ENCODE measurements at regions not wholly inside any gene's neighbourhood (a gene's known extent, or its start where the extent isn't known, plus 50 kb on each side); places are given as distances from the start of the nearest gene placed in this dataset.
"Not testable (repeated sequence)": the region's sequence is repeated elsewhere in the genome, so short reads cannot be mapped to it uniquely, and the experiment has no call there.

DNA sequence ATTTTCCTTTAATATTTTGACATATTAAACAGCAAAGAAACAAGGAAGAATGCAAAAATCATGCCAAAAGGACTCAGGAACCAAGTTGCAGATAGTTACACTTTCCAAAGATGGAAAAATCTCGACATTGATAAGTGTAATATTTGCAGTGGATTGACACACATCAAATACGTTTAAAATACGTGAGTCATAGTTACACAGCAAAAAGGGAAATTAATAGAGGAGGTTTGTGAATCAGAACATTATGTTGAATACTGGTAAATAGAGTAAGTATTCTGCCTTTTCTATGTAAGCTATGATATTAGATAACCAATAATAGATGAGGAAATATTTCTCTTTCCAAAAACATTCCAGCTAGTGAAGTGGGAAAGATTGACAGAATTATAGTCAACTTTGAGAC, 1761.3 kb upstream of the IGFBP7 start:
- no peak for DNase-seq

DNA sequence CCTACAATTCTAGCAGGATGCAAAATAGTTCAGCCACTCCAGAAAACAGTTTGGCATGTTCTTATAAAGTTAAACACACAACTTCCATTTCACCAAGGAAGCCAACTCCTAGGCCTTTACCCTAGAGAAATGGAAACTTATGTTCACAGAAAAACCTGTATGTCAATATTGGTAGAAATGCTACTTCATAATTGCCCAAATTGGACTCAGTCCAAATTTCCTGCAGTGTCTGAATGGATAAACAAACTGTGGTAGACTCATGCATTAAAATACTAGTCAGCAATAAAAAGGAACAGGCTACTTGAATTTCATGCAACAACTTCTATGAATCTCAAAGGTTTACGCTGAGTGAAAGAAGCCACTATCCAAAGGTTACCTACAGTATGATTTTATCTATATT, 1738.8 kb upstream of the IGFBP7 start:
- DNase-seq = no peak

DNA sequence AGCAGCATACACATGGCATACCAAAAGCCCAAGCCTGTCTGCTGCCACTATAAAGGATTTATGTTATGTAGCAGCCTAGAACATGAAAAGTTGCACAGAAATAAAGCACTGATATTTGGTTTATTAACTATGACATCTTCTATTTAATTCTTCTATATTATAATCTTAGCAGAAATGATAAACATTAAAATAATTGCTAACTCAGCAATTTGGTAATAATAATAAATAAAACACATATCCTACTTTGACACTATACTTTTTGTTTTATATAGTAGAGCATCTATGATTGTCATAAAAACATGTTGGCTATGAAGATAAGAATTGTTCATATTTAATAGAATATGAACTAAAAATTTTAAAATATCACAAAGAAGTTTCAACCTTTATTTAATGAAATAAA, 1733.3 kb upstream of the IGFBP7 start:
- no peak for DNase-seq

DNA sequence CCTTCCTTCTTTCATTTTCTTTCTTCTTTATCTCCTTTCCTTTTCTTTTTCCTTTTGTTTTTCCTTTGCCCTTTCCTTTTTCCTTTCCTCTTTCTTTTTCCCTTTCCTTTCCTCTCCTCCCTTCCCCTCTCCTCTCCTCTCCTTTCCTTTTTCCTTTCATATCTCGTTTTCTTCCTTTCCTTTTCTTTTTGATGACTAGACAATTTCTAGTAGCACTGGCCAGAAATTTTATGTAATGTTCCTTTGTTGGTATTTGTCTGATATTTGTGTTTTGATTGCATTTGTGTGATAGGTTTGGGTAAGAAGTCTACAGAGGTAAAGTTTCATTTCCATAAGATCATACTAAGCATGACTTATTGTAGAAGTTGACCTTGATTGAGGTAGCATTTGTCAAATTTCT, 1722.9 kb upstream of the IGFBP7 start:
- DNase-seq = no peak

DNA sequence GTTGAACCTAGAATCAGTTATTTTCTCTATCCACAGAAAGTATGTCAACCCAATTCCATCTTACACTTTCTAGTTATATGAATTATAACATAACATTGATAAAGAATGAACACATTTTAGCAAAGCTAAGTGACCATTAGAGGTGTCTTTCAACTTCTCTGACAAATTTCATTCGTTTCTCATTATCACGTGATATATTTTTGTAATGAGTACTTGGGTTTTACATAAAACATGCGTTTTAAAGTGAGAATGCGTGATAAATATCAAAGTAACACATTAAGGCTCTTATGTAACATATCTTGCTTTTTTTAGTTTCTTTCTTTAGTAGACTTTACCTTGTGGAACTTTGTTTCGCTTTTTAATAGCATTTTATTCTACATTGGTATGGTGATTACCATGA, 1715.1 kb upstream of the IGFBP7 start:
- no peak for DNase-seq

DNA sequence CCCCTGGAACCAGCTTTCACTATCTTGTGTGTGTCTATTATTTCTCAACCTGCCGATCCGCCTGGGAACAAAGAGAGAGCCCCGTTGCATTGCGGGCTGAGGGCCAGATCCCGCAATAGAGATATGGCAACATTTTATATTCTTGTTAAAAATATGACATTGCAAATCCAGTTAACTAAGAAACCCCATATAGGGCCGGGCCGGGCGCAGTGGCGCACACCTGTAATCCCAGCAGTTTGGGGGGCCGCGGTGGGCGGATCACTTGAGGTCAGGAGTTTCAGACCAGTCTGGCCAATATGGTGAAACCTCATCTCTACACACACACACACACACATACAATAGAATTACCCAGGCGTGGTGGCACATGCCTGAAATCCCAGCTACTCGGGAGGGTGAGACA, 1708.4 kb upstream of the IGFBP7 start:
- not testable (repeated sequence) for DNase-seq

DNA sequence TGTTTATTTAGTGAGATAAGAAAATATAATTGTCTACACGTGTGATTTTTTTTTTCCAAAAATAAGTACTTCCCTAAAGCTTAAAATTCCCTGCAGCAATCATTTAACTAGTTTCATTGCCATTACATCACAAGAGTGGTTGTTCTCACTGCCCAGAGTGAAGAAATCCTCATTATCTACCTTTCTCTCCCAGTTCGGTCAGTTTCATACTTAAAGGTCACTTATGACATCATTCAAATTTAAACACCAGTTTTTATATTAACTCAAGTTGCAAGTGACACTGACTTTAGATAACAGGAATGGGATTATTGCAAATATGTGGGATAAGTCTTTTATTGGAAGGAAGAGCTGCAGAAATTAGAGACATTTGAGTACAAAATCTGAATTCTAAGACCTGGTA, 1699.8 kb upstream of the IGFBP7 start:
- DNase-seq = no peak

DNA sequence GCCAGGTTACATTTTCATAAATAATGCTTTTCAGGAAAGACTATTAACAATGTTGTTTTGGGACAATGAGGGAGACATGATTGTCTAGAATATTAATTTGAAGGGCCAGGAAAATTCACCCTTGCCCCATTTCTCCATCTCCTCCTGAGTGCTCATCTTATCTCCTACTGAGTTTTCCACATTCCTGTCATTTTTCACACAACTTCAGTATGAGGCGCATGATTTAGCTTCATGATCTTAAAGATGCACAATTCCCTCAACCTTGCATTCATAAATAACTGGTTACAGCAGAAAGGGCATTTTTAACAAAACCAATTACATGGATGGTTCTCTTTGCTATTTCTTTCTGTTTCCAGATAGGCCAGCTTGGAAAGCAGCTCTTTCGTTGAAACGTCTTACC, 1699.2 kb upstream of the IGFBP7 start:
- DNase-seq = no peak

DNA sequence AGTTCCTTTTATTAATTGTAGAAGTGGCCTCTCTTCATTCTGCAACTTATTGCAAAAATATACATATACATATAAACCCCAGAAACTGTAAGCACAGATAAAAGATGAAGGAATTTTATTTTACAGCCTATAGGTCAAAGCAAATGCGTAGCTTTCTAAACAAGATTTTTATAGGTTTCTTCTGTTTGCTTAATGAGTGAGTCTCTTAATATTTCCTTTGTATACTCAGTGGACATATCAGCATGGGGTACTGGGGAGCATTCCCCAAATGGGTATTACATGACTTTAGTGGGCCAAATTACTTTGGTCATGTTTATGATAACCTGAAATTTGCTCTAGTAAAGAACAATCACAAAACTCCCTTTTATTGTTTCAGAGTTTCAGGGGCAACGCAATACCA, 1698.6 kb upstream of the IGFBP7 start:
- no peak for DNase-seq

DNA sequence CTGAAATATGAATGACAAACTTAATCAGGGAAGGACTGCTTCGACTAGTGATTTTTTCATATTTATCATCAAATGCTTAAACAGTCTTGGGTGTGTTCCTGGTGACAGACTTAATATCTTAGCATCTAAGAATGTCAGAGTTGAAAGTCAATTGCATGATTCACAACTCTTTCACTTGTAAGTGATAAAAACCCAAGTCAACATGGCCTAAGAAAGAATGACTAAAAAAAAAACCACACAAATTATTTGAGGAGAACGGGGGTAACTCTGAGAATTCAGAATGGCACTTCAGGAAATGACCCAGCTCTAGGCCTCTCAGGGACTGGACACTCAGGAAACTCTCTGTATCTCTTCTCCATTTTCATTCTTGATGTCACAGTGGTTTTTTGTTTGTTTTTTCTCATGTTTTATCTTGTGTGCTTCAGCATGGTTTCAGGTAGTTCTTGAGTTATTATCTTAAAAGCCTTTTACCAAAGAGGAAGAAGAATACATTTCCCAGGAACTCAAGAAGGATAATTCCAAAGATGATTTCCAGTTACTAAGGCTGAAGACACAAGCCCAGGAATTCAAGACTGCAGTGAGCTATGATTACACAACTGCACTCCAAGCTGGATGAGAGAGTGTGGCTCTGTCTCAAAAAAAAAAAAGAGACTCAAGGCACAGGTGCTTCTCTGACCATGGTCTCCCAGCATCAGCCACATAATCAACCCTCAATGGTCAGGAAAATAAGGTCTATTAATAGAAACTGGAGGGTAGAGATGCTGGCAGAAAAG, 1697.8 kb upstream of the IGFBP7 start:
- no peak for DNase-seq

DNA sequence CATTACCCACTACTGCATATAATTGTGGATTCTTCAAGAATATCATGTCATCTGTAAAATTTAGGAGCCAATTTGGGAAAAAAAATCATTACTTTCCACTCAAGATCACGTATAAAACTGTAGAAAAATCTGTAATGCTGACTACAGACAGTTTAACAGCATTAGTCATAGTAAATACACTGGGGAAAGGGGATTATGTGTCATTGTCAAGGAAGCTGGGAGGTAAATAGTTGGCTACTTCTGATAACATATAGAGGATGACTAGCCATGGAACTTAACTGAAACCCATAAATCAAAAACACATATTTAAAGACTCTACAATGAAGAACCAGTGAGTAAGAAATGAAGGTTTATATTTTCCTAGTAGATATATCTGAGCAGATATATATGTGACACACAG, 1666.4 kb upstream of the IGFBP7 start:
- DNase-seq = no peak

DNA sequence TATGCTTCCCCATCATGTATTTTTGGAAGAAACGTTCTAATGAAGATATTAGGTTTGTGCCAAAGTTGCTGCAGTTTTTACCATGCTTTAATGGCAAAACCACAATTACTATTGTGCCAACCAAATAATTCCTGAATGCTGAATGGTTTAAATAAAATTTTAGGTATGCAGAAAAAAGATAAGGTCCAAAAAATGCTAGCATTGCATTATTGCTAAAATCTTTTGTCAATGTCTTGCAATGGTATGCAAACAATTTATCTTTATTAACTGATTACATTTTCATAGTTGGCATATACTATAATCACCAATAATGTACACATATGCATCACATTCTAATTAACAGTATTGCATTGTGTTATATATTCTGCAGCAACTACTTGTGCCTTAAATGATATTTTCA, 1657.4 kb upstream of the IGFBP7 start:
- DNase-seq = no peak

DNA sequence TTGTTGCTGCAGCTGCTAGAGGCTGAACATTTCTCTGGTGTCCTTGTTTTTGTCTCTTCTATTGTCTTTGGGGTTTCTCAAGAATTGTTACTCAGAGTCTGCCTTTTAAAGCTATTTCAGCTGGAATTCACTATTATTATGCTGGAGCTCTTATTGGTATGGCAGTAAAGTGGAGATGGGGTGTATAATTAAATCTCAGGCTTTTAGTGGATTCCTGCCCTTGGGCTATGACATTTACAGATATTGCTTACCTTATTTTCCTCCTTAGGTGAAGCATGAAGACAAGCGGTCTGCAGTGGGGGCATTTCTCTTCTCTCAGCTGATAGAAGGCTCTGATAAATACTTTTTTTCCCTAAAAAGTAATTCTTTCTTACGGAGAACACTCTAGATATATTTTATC, 1656.6 kb upstream of the IGFBP7 start:
- DNase-seq = no peak

DNA sequence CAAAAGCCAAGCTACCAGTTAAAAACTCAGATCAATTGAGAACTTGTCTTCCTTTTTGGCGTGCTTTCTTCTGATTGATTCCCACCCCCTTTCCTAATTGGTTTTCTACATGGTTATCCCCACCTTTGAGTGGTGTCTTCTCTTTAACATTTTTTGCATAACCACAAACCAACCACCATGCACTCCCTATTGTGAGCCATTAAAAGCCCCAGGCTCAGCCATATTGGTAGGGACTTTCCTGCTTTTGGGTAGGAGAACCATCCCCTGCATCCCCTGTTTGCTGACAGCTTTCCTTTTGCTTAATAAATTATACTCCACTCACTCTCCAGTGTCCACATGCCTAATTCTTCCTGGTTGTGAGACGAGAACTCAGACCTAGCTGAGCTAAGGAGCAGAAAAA, 1651.4 kb upstream of the IGFBP7 start:
- DNase-seq = no peak

DNA sequence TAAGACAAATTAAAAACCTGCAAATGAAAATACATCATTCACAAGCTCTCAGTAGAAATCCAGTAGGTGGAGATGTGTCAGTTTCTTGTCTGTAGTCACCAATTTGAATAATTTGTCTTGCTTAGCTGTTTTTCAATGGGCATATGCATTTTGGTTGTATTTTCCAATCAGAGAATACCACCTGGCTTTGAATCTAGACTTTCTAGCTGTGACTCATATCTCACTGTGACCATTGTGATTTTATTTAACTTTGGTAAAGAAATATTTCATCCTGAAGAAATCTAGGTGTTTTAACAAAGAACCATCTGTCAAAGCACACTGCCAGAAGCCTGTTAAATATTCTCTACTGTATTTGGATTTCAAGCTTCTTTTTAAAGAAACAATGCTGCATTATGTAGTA, 1650.6 kb upstream of the IGFBP7 start:
- no peak for DNase-seq

DNA sequence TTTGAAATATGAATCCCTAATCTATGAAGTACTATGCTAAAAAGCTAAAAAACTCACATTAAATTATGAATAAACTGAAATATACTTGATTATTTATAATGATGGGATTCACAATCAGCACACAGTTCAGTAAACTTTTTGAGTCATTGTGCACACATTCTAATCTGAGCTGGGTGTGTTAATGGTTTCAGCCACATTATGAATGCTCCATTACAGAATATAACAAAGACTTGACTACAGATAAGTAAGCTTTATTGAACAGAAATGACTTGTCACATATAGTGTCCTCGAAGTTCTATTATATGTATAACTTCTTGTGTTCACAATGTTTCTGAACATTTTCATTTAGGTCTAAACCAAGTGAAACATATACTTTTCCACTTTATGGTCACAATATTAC, 1649.9 kb upstream of the IGFBP7 start:
- no peak for DNase-seq

DNA sequence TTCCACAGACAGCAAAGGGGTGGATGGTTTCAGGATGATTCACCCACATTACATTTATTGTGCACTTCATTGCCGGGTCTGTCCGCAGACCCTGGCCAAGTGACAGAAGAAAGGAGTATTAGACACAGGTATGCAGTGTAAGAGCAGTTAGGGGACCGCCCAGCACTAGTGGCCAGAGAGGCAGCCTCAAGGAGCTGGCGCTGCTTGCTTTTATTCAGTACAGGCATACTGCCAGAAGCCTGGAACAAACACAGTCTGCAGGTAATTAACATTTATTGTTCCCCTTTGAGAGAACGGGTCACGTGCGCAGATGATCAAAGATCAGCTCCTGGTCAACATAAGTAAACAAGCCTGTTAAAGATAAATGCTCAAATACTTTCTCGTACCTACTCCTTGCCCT, 1639.0 kb upstream of the IGFBP7 start:
- no peak for DNase-seq

DNA sequence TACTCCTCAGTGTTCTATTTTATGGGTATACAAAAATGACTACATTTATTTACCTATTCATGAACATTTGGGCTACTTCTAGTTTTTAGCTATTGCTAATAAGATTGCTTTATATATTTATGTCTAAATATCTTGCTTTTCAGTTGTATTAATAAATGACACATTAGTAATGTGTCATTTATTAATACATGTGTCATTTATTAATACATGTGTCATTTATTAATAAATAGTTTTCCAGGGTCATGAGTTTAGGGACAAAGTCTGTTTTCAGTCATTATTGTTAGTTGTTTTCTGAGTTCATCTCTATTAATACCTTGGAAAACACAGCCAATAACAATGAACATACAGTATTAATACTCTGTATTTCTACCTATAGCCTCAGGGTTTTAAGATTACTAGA, 1630.7 kb upstream of the IGFBP7 start:
- no peak for DNase-seq

DNA sequence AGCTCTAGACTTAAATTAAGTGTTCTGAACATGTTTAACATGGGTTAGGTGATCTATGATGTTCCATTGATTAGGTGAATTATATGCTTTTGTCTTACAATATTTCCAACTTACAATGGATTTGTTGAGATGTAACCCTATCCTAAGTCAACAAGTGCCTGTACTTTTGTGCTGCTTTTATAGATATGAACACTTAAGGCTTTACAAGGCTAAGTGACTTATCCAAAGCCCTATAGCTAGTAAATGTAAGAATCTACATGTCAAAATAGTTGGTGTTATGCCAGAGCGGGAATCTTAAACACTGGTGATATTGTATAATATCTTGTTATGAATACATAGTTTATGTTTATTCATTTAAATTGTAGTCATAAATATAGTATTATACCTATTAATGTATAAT, 1629.1 kb upstream of the IGFBP7 start:
- DNase-seq = no peak

DNA sequence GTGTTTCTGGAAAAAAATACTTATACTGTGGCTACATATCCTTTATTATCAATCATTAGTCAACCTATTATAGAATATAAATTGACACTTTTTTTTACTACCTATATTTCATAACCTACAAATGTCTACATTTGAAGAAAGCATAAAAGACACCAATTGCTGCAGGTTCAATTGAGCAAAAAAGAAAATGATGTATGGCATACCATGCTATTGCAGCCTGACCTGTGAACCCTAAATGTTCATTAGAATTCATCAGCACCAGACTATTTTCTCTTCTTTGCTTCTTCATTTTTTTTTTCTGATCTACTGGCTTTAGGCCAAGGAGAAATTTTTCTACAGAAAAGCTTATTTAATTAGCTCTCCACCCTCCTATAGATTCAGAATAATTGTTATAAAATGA, 1628.2 kb upstream of the IGFBP7 start:
- DNase-seq = no peak

DNA sequence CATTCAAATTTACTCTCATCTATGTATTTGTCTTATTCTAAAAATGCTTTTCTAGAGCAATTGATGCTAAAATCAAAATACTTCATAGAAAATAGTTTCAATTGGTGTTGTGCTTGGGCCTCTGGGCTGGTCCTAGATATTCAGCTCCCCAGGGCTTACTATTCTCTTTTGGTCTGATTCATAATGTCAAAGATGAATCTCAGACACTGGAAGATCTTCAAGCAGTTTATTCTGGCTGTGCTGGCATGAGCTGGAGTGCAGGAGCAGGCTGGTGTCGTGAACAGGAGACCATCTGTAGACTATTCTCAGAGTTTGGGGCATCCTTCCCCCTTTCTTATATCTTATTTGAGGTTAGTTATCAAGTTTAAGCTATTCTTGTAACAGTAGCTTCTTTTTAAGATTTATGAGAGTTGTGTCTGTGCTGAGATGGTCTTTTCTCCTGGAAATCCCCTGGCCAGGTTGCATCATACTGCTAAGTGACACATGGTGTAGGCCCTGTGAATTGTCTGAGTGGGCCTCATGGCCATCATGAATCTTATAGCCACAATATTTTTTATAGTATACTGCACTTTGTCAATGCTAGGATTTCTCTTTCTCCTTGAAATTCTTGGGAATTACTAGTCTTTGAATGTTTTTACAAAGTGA, 1624.0 kb upstream of the IGFBP7 start:
- DNase-seq = no peak

DNA sequence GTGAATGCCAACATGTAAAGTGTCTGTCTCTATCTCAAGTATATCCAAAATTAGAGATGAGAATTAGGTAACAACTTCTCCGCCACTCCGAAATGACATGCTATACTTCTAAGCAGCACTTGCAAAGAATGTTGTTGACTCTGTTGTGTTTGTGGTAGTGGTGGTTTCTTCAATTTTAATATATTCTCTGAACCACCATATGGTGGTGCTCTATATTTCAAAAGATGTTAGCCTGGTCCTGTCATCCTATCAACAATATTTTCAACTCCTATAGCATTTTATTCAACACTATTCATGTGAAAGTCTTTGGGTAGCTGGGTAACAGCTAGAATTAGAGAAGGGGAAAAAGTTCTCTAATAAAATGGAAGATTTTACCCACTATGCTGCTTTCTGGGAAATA, 1622.8 kb upstream of the IGFBP7 start:
- no peak for DNase-seq

DNA sequence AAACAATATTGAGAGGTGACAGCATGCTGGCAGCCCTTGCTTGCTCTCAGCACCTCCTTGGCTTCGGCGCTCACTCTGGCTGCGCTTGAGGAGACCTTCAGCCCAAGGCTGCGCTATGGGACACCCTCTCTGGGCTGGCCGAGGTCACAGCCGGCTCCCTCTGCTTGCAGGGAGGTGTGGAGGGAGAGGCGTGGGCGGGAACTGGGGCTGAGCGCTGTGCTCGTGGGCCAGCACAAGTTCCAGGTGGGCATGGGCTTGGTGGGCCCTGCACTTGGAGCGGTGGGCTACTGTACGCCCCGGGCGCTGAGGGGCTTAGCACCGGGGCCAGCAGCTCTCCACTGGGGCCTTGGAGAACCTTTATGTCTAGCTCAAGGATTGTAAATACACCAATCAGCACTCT, 1613.8 kb upstream of the IGFBP7 start:
- DNase-seq = no peak

DNA sequence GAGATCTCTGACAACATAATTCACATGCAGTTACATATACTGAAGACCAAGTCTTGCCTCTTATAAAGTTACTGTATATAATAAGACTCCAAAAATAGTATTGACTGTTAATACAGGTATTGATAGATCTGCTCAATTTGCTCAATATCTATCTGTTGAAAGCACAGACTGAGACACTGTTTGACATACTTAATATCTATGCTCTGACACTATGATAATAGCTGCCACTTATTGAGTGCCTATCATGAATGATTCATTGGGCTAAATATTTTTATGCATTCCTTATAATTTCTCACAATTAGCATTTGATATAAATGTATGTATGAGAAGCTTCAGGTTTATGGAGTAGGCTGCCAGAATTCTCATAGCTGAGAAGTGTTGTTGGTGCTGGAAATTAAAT, 1600.9 kb upstream of the IGFBP7 start:
- DNase-seq = no peak

DNA sequence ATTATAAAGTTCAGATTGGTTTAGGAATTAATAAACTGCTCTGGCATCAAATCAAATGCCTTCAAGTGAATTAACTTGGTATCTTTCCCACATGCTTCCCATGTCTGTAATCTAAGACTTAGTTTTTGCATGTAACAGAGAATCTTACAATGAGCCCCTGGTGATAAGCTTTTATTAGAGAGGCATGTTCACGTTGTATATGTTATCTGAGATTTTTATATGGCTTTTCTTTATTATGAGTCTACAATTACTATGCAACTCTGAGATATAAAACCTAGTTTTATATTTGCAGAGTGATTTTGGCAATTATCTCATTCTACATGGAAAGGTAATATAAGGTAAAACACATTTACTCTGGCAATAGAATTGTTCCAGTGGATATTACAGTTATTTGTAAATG, 1578.4 kb upstream of the IGFBP7 start:
- DNase-seq = no peak
